PC-3 (cell line): ENCODE measurements at regions not wholly inside any gene's neighbourhood (a gene's known extent, or its start where the extent isn't known, plus 50 kb on each side); places are given as distances from the start of the nearest gene placed in this dataset.

Experiments used
- ATAC-seq: fragments of 200-7000 bp; cut with Tn5 transposase; 2 replicates; pipeline ENCODE4 v1.9.1; 2020; ENCODE audit warnings: mild to moderate bottlenecking, moderate library complexity
- BruUV-seq: library from RNA; stranded (reverse); fragments of 400-500 nt; replicated peaks from 2 replicates; lab custom pipeline; 2021; lab: Mats Ljungman, UMichigan
- CTCF ChIA-PET: fragments of 300-600 bp; sonication (Branson Sonifier 250); formaldehyde crosslinking; loops from one replicate; lab custom pipeline; 2022; ENCODE audit warnings: antibody characterized with exemption; lab: Charles Lee
- POLR2A ChIA-PET: fragments of 300-600 bp; sonication (Branson Sonifier 250); formaldehyde crosslinking; loops from one replicate; lab custom pipeline; 2022; ENCODE audit warnings: antibody characterized with exemption; ENCODE audit not compliant: unreplicated experiment; lab: Charles Lee
- DNase-seq: peaks from one replicate; pipeline ENCODE4 v3.0.0-alpha.2; 2015
- H2AFZ ChIP-seq: fragments of 300-600 bp; sonication (generic); 2 replicates; pipeline ENCODE4 v1.6.0; 2016; ENCODE audit warnings: antibody characterized with exemption, low read length
- H3F3A ChIP-seq: fragments of 300-600 bp; sonication (generic); one replicate; pipeline ENCODE4 v1.6.0; 2017; ENCODE audit warnings: antibody characterized with exemption, low read length, control low read depth, mild to moderate bottlenecking; ENCODE audit not compliant: unreplicated experiment
- H3K27ac ChIP-seq: fragments of 300-600 bp; sonication (generic); 2 replicates; pipeline ENCODE4 v1.5.1; 2016; ENCODE audit warnings: mild to moderate bottlenecking, low read length
- H3K27me3 ChIP-seq: fragments of 300-600 bp; sonication (generic); 2 replicates; pipeline ENCODE4 v1.6.1; 2016; ENCODE audit warnings: low read length, mixed read lengths
- H3K36me3 ChIP-seq: fragments of 300-600 bp; sonication (generic); 2 replicates; pipeline ENCODE4 v1.6.1; 2016; ENCODE audit warnings: low read depth, mixed run types, low read length, mixed read lengths
- H3K4me1 ChIP-seq: fragments of 300-600 bp; sonication (generic); 2 replicates; pipeline ENCODE4 v1.5.1; 2016; ENCODE audit warnings: low read length; ENCODE audit not compliant: insufficient read depth
- H3K4me2 ChIP-seq: fragments of 300-600 bp; sonication (generic); 2 replicates; pipeline ENCODE4 v1.6.0; 2016; ENCODE audit warnings: low read length
- H3K4me3 ChIP-seq: fragments of 300-600 bp; sonication (generic); 2 replicates; pipeline ENCODE4 v1.5.1; 2016; ENCODE audit warnings: mild to moderate bottlenecking, low read length, mixed read lengths
- H3K79me2 ChIP-seq: fragments of 300-600 bp; sonication (generic); 2 replicates; pipeline ENCODE4 v1.6.1; 2017; ENCODE audit warnings: low read length, mixed read lengths
- H3K9ac ChIP-seq: fragments of 300-600 bp; sonication (generic); 2 replicates; pipeline ENCODE4 v1.6.0; 2016; ENCODE audit warnings: mild to moderate bottlenecking, low read length
- H3K9me2 ChIP-seq: fragments of 300-600 bp; sonication (generic); replicated peaks from 2 replicates; pipeline ENCODE4 v1.6.1; 2016; ENCODE audit warnings: mixed run types, low read length, mixed read lengths
- H3K9me3 ChIP-seq: fragments of 300-600 bp; sonication (generic); 2 replicates; pipeline ENCODE4 v1.6.1; 2016; ENCODE audit warnings: low read length, mixed read lengths
- H4K20me1 ChIP-seq: fragments of 300-600 bp; sonication (generic); 2 replicates; pipeline ENCODE4 v1.6.1; 2016; ENCODE audit warnings: low read length, mixed read lengths
- CTCF ChIP-seq: fragments of 300-600 bp; sonication (generic); conservative IDR thresholded peaks from 2 replicates; pipeline ENCODE4 v1.5.1; 2017; ENCODE audit warnings: antibody characterized with exemption, low read depth, mild to moderate bottlenecking, low read length
- EZH2 ChIP-seq: fragments of 300-600 bp; sonication (generic); IDR thresholded peaks from one replicate; pipeline ENCODE4 v1.6.1; 2017; ENCODE audit warnings: antibody characterized with exemption, mild to moderate bottlenecking, low read length; ENCODE audit not compliant: unreplicated experiment
- EZH2phosphoT487 ChIP-seq: fragments of 300-600 bp; sonication (generic); IDR thresholded peaks from 2 replicates; pipeline ENCODE4 v1.6.1; 2018; ENCODE audit warnings: mild to moderate bottlenecking, antibody characterized with exemption, low read length, borderline replicate concordance
- intact Hi-C: fragments of 100-400 bp; cut with micrococcal nuclease; formaldehyde crosslinking; loops from 2 replicates; pipeline ENCODE4 v1.9.0; 2023

GRCh38 chr2:122542236-122542635, 786.8 kb downstream of the TSN start:
- DNase-seq (no peak), ATAC-seq (no peak)
- no peaks in the 10 kb centered on the region for H3K9me2 ChIP-seq
- no peaks in the 10 kb centered on the region for H3K36me3 ChIP-seq
- intact Hi-C loops: no loop called here
- no peaks in the 10 kb centered on the region for H3K4me1 ChIP-seq
- H3K27ac ChIP-seq: no peak overlapping the region
- H4K20me1 ChIP-seq: no peaks in the 10 kb centered on the region
- H3K79me2 ChIP-seq: no peaks in the 10 kb centered on the region
- H2AFZ ChIP-seq: no peak overlapping the region
- ChIA-PET POLR2A (no interaction called here), CTCF (no interaction called here)
- no peak overlapping the region for H3K4me2 ChIP-seq
- no peaks in the 10 kb centered on the region for H3F3A ChIP-seq
- no peaks in the 10 kb centered on the region for H3K9me3 ChIP-seq
- no peak overlapping the region for H3K4me3 ChIP-seq
- H3K9ac ChIP-seq: no peak overlapping the region
- no TSS peak for BruUV-seq
- H3K27me3 ChIP-seq: no peaks in the 10 kb centered on the region
- TF ChIP-seq EZH2phosphoT487 (no peak), EZH2 (no peak), CTCF (no peak)

- ATAC-seq (no peak), DNase-seq (no peak)
- POLR2A ChIA-PET: no interaction called here
- Histone ChIP-seq H3K27me3 (no peaks in the 10 kb centered on the region), H4K20me1 (no peaks in the 10 kb centered on the region), H3K9me2 (no peaks in the 10 kb centered on the region), H3K9ac (no peak overlapping the region), H2AFZ (no peak overlapping the region), H3F3A (no peaks in the 10 kb centered on the region), H3K4me3 (no peak overlapping the region), H3K27ac (no peak overlapping the region), H3K4me2 (no peak overlapping the region), H3K79me2 (no peaks in the 10 kb centered on the region), H3K9me3 (no peaks in the 10 kb centered on the region), H3K36me3 (no peaks in the 10 kb centered on the region), H3K4me1 (no peaks in the 10 kb centered on the region)
- intact Hi-C loops: no loop called here
- TF ChIP-seq EZH2phosphoT487 (no peak), EZH2 (no peak)
- CTCF ChIA-PET: no interaction called here
- no TSS peak for BruUV-seq
Observed at GRCh38 chr2:122542646-122543045, 787.2 kb downstream of the TSN start.

- Histone ChIP-seq H3F3A (no peaks in the 10 kb centered on the region), H3K79me2 (no peaks in the 10 kb centered on the region), H4K20me1 (no peaks in the 10 kb centered on the region), H3K4me2 (no peak overlapping the region), H3K9me3 (no peaks in the 10 kb centered on the region), H3K27ac (no peak overlapping the region), H2AFZ (no peak overlapping the region), H3K9ac (no peak overlapping the region), H3K4me1 (no peaks in the 10 kb centered on the region), H3K36me3 (no peaks in the 10 kb centered on the region), H3K9me2 (no peaks in the 10 kb centered on the region), H3K4me3 (no peak overlapping the region), H3K27me3 (no peaks in the 10 kb centered on the region)
- DNase-seq: peak; percentile 28
- TF ChIP-seq CTCF: no peak
- no peak for TF ChIP-seq EZH2
- TF ChIP-seq EZH2phosphoT487: no peak
- no TSS peak for BruUV-seq
- no peak for ATAC-seq
- intact Hi-C loops: no loop called here
- CTCF ChIA-PET: no interaction called here
- POLR2A ChIA-PET: no interaction called here
Observed at GRCh38 chr2:122543815-122544214, 788.4 kb downstream of the TSN start.
